Right lobe of liver (tissue), 6 donors: ENCODE measurements at regions not wholly inside any gene's neighbourhood (a gene's known extent, or its start where the extent isn't known, plus 50 kb on each side); places are given as distances from the start of the nearest gene placed in this dataset.

Experiments used
- ATAC-seq, 4 donors: fragments of 200-7000 bp; cut with Tn5 transposase; one replicate each; pipeline ENCODE4 v1.9.1; 2020; ENCODE audit warnings: mild to moderate bottlenecking in 4 of 4, moderate library complexity in 4 of 4
- DNase-seq, 3 donors: peaks; one replicate each; pipeline ENCODE4 v3.0.0-alpha.2; 2020
- H3K27ac ChIP-seq, 3 donors: fragments of 200-600 bp; one replicate each; pipeline ENCODE4 v1.8.0; 2022
- H3K27me3 ChIP-seq, 2 donors: fragments of 200-600 bp; one replicate each; pipeline ENCODE4 v1.8.0; 2022
- H3K36me3 ChIP-seq, 4 donors: fragments of 200-600 bp; sonication (generic) in 1 of 4; one replicate each; pipeline versions ENCODE4 v1.5.1 to v1.8.0; 2017 to 2022; ENCODE audit warnings: control low read depth in 1 of 4
- H3K4me1 ChIP-seq, 4 donors: fragments of 200-600 bp; sonication (generic) in 1 of 4; one replicate each; pipeline versions ENCODE4 v1.5.1 to v1.8.0; 2017 to 2022; ENCODE audit warnings: control low read depth in 1 of 4
- H3K4me3 ChIP-seq, 3 donors: fragments of 200-600 bp; one replicate each; pipeline ENCODE4 v1.8.0; 2022
- H3K9me3 ChIP-seq, 4 donors: fragments of 200-600 bp; sonication (generic) in 1 of 4; one replicate each; pipeline versions ENCODE4 v1.5.1 to v1.8.0; 2017 to 2022; ENCODE audit warnings: control low read depth in 1 of 4
- CTCF ChIP-seq, 4 donors: fragments of 200-600 bp in 3 of 4; fragments of 450-650 bp in 1 of 4; IDR thresholded peaks; one replicate each; pipeline versions ENCODE4 v1.5.1 to v1.8.0; 2016 to 2022; ENCODE audit warnings: antibody characterized with exemption in 4 of 4, mild to moderate bottlenecking in 2 of 4
- POLR2A ChIP-seq: fragments of 450-650 bp; IDR thresholded peaks from one replicate; pipeline ENCODE4 v1.6.1; 2017; ENCODE audit warnings: antibody characterized with exemption, mild to moderate bottlenecking
- WGBS: methylation state at CpG from one replicate; pipeline ENCODE4 v1.1.6; 2018; ENCODE audit warnings: low coverage, low lambda C conversion rate; ENCODE audit not compliant: insufficient coverage; ENCODE audit errors: missing lambda C conversion rate; 5-methylcytosine and 5-hydroxymethylcytosine counted together
- intact Hi-C, 2 donors: fragments of 100-400 bp; cut with DNase I; formaldehyde crosslinking; loops; one replicate each; pipeline versions ENCODE4 v1.11.2 to v1.14.1; 2022
- donor health status: DM: no; HTN: yes; CAD: no.
- donor health status: DM: no; HTN: no; CAD: no.
- donor health status: DM: no; HTN: no; CAD: no.
- donor health status: DM: no; HTN: yes; CAD: no.
- donor health status: DM: no; HTN: yes; CAD: no.

- H3K4me3 ChIP-seq: no peak overlapping the region
- H3K36me3 ChIP-seq: no peaks in the 10 kb centered on the region
- TF ChIP-seq POLR2A: no peak
- H3K27me3 ChIP-seq: no peaks in the 10 kb centered on the region
- no peaks in the 10 kb centered on the region for H3K4me1 ChIP-seq
- ATAC-seq (no peak), DNase-seq (no peak)
- no peaks in the 10 kb centered on the region for H3K9me3 ChIP-seq
- WGBS: 63% methylated on average over 3 of the region's 3 CpGs
- H3K27ac ChIP-seq: no peak overlapping the region
- intact Hi-C loops: no loop called here
Measured at GRCh38 chr2:194721227-194721626, 935.8 kb upstream of the SLC39A10 start.

GRCh38 chr2:194720462-194720861, 936.6 kb upstream of the SLC39A10 start:
- Histone ChIP-seq H3K4me1 (no peaks in the 10 kb centered on the region), H3K9me3 (no peaks in the 10 kb centered on the region), H3K27me3 (no peaks in the 10 kb centered on the region), H3K36me3 (no peaks in the 10 kb centered on the region), H3K27ac (no peak overlapping the region), H3K4me3 (no peak overlapping the region)
- intact Hi-C loops: no loop called here
- TF ChIP-seq CTCF (IDR thresholded peaks at IDR 0.05) (no peak), POLR2A (no peak)
- 48% methylated on average over 2 of the region's 2 CpGs for WGBS
- no peak for DNase-seq
- no peak for ATAC-seq

- ATAC-seq (no peak), DNase-seq (no peak)
- Histone ChIP-seq H3K4me3 (no peak overlapping the region), H3K4me1 (no peaks in the 10 kb centered on the region), H3K36me3 (no peaks in the 10 kb centered on the region), H3K27ac (no peak overlapping the region), H3K27me3 (no peaks in the 10 kb centered on the region), H3K9me3 (no peaks in the 10 kb centered on the region)
- WGBS: 75% methylated on average over 1 of the region's 1 CpG
- TF ChIP-seq POLR2A: no peak
- TF ChIP-seq CTCF (IDR thresholded peaks at IDR 0.05): no peak
- intact Hi-C loops: no loop called here
Measured at GRCh38 chr2:194718881-194719280, 938.1 kb upstream of the SLC39A10 start.

DNA sequence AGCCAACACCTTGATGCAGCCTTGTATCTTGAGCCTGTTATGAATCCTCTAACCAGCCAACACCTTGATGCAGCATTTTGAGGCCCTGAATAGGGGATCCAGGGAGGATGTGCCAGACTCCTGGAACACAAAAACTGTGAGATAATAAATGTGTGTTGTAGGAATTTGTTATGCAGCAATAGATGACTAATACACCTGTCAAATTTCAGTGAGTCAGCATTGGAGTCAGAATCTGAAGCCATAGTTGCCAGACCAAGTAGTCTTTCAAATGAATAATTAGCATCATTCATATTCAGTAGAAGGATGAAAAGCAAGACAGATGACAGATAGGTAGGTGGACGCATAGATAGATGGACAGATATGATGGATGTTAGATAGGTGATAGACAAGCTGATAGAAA, 942.5 kb upstream of the SLC39A10 start:
- H3K4me1 ChIP-seq: no peaks in the 10 kb centered on the region
- no peak overlapping the region for H3K4me3 ChIP-seq
- intact Hi-C loops: no loop called here
- WGBS: 63% methylated on average over 1 of the region's 1 CpG
- no peak overlapping the region for H3K27ac ChIP-seq
- TF ChIP-seq CTCF (IDR thresholded peaks at IDR 0.05) (no peak), POLR2A (no peak)
- H3K27me3 ChIP-seq: no peaks in the 10 kb centered on the region
- H3K36me3 ChIP-seq: no peaks in the 10 kb centered on the region
- ATAC-seq (no peak), DNase-seq (no peak)
- no peaks in the 10 kb centered on the region for H3K9me3 ChIP-seq

- Histone ChIP-seq H3K4me1 (no peaks in the 10 kb centered on the region), H3K4me3 (no peak overlapping the region), H3K36me3 (no peaks in the 10 kb centered on the region), H3K27me3 (no peaks in the 10 kb centered on the region), H3K27ac (no peak overlapping the region), H3K9me3 (no peaks in the 10 kb centered on the region)
- ATAC-seq (no peak), DNase-seq (no peak)
- WGBS: 13% methylated on average over 3 of the region's 3 CpGs
- intact Hi-C loops: no loop called here
- TF ChIP-seq POLR2A (no peak), CTCF (IDR thresholded peaks at IDR 0.05) (no peak)
Measured at GRCh38 chr2:194709840-194710239, 947.2 kb upstream of the SLC39A10 start.
